B cell (primary cell): ENCODE measurements at regions not wholly inside any gene's neighbourhood (a gene's known extent, or its start where the extent isn't known, plus 50 kb on each side); places are given as distances from the start of the nearest gene placed in this dataset.
A peak's percentile ranks its signal among the peaks of the same experiment; 100 is the strongest.

ENCODE experiments used
- ATAC-seq: fragments of 200-7000 bp; cut with Tn5 transposase; one replicate; pipeline ENCODE4 v1.10.0; 2021; ENCODE audit warnings: low read depth, mild to moderate bottlenecking, moderate number of reproducible peaks, moderate library complexity
- CTCF ChIA-PET: fragments of 350-600 bp; sonication (Branson Sonifier 250); formaldehyde crosslinking; loops from one replicate; lab custom pipeline; 2021; ENCODE audit warnings: antibody characterized with exemption, inconsistent platforms; lab: Charles Lee
- POLR2A ChIA-PET: fragments of 350-600 bp; sonication (Branson Sonifier 250); formaldehyde crosslinking; loops from one replicate; lab custom pipeline; 2021; ENCODE audit warnings: antibody characterized with exemption; lab: Charles Lee
- DNase-seq: peaks from one replicate; pipeline ENCODE4 v3.0.0; 2013
- H2AFZ ChIP-seq: 2 replicates; pipeline ENCODE4 v1.6.1; 2012; ENCODE audit warnings: mild to moderate bottlenecking, low read depth, low read length; ENCODE audit not compliant: insufficient read depth, poor library complexity, severe bottlenecking
- H3K27ac ChIP-seq, 2 donors: 1 replicate in 1 of 2; 2 replicates in 1 of 2; pipeline ENCODE4 v1.5.1; 2012 to 2013; ENCODE audit warnings: low read length in 2 of 2, mild to moderate bottlenecking in 2 of 2, moderate library complexity in 1 of 2
- H3K27me3 ChIP-seq, 4 experiments: fragments of 200-600 bp in 1 of 4; sonication (generic) in 1 of 4; replicated peaks in 1 of 4; 1 replicate in 2 of 4; 2 replicates in 2 of 4; pipeline versions ENCODE4 v1.6.1 to v1.7.0; 2013 to 2016; ENCODE audit warnings: low read length in 3 of 4, mild to moderate bottlenecking in 2 of 4, mixed read lengths in 1 of 4, moderate library complexity in 1 of 4; ENCODE audit not compliant: insufficient read depth in 4 of 4, control insufficient read depth in 3 of 4; ENCODE audit errors: control extremely low read depth in 1 of 4
- H3K36me3 ChIP-seq, 2 experiments: replicated peaks in 1 of 2; 1 replicate in 1 of 2; 2 replicates in 1 of 2; pipeline versions ENCODE4 v1.6.1 to v1.7.1; 2013; ENCODE audit warnings: low read length in 1 of 2; ENCODE audit not compliant: insufficient read depth in 2 of 2, control insufficient read depth in 1 of 2; ENCODE audit errors: control extremely low read depth in 1 of 2, extremely low read depth in 1 of 2
- H3K4me1 ChIP-seq, 2 donors: fragments of 200-600 bp in 1 of 2; sonication (generic) in 1 of 2; 1 replicate in 1 of 2; 2 replicates in 1 of 2; pipeline versions ENCODE4 v1.5.1 to v1.6.1; 2013 to 2017; ENCODE audit warnings: low read length in 2 of 2; ENCODE audit not compliant: control insufficient read depth in 2 of 2, insufficient read depth in 2 of 2
- H3K4me2 ChIP-seq: replicated peaks from 2 replicates; pipeline ENCODE3; 2012; ENCODE audit warnings: mild to moderate bottlenecking, low read depth, low read length; ENCODE audit not compliant: poor library complexity, severe bottlenecking
- H3K4me3 ChIP-seq, 5 experiments: fragments of 200-600 bp in 1 of 5; sonication (generic) in 1 of 5; 1 replicate in 3 of 5; 2 replicates in 2 of 5; pipeline versions ENCODE4 v1.5.1 to v1.7.0; 2011 to 2016; ENCODE audit warnings: low read length in 4 of 5, mild to moderate bottlenecking in 4 of 5, low read depth in 2 of 5, control low read depth in 1 of 5, moderate library complexity in 1 of 5; ENCODE audit not compliant: insufficient read depth in 1 of 5; ENCODE audit errors: control extremely low read depth in 1 of 5, extremely low read depth in 1 of 5
- H3K79me2 ChIP-seq: fragments of 200-600 bp; sonication (generic); one replicate; pipeline ENCODE4 v1.6.0; 2016; ENCODE audit warnings: low read length; ENCODE audit not compliant: control insufficient read depth, insufficient read depth
- H3K9ac ChIP-seq: fragments of 200-600 bp; sonication (generic); 2 replicates; pipeline ENCODE4 v1.6.1; 2017; ENCODE audit warnings: mild to moderate bottlenecking, low read length, moderate library complexity
- H3K9me3 ChIP-seq, 3 donors: one replicate each; pipeline versions ENCODE4 v1.6.1 to v1.7.1; 2013; ENCODE audit warnings: low read length in 2 of 3; ENCODE audit not compliant: control insufficient read depth in 2 of 3, insufficient read depth in 1 of 3; ENCODE audit errors: control extremely low read depth in 1 of 3
- H4K20me1 ChIP-seq: 2 replicates; pipeline ENCODE4 v1.6.0; 2012; ENCODE audit warnings: mild to moderate bottlenecking, low read length; ENCODE audit not compliant: insufficient read depth, control insufficient read depth, poor library complexity, severe bottlenecking
- H3K27ac Mint-ChIP-seq: one replicate; pipeline ENCODE4 v1.8.0; 2021; ENCODE audit warnings: mixed read lengths
- H3K27me3 Mint-ChIP-seq: one replicate; pipeline ENCODE4 v1.8.0; 2021; ENCODE audit warnings: mixed read lengths
- H3K4me1 Mint-ChIP-seq: one replicate; pipeline ENCODE4 v1.8.0; 2021; ENCODE audit warnings: mixed read lengths
- H3K4me3 Mint-ChIP-seq: one replicate; pipeline ENCODE4 v1.8.0; 2021; ENCODE audit warnings: mixed read lengths
- H3K9me3 Mint-ChIP-seq: one replicate; pipeline ENCODE4 v1.8.0; 2022; ENCODE audit warnings: mixed read lengths; ENCODE audit not compliant: insufficient read depth
- CTCF ChIP-seq: fragments of 200-600 bp; IDR thresholded peaks from one replicate; pipeline ENCODE4 v1.8.0; 2022; ENCODE audit warnings: antibody characterized with exemption, mild to moderate bottlenecking
- EZH2 ChIP-seq: IDR thresholded peaks from 2 replicates; pipeline ENCODE4 v1.6.1; 2012; ENCODE audit warnings: borderline replicate concordance, low read depth, mild to moderate bottlenecking, moderate library complexity, low read length; ENCODE audit not compliant: insufficient read depth, poor library complexity, severe bottlenecking
- WGBS: methylation state at CpG from one replicate; pipeline ENCODE4 v1.1.5; 2013; ENCODE audit warnings: missing lambda C conversion rate; ENCODE audit not compliant: insufficient coverage; 5-methylcytosine and 5-hydroxymethylcytosine counted together
- intact Hi-C: fragments of 100-400 bp; cut with micrococcal nuclease; formaldehyde crosslinking; loops from one replicate; pipeline ENCODE4 v1.10.0; 2022

- no peak overlapping the region for H3K27ac ChIP-seq
- TF ChIP-seq CTCF (no peak), EZH2 (no peak)
- ChIA-PET POLR2A (no interaction called here), CTCF (no interaction called here)
- no peaks in the 10 kb centered on the region for H3K79me2 ChIP-seq
- peaks cover 3% of the 10 kb centered on the region for H3K4me1 Mint-ChIP-seq
- H3K27me3 Mint-ChIP-seq: peaks cover 17% of the 10 kb centered on the region
- WGBS: 20% methylated on average over 31 of the region's 34 CpGs
- H4K20me1 ChIP-seq: no peaks in the 10 kb centered on the region
- peak overlapping the region; percentile 19 for H3K4me2 ChIP-seq
- H3K27ac Mint-ChIP-seq: no peak overlapping the region
- H3K27me3 ChIP-seq: peaks cover 0 to 8% (median 3%) of the 10 kb centered on the region in 4 experiments
- peaks cover 0 to 3% (median 0%) of the 10 kb centered on the region in 3 donors for H3K9me3 ChIP-seq
- no peak overlapping the region for H3K4me3 ChIP-seq
- no peak overlapping the region for H3K4me3 Mint-ChIP-seq
- no peaks in the 10 kb centered on the region for H3K36me3 ChIP-seq
- intact Hi-C loops: loop anchor here (1.0 kb wide), 1 partner anchor 38 kb away; no protein-coding TSS in a partner anchor
- no peaks in the 10 kb centered on the region for H3K9me3 Mint-ChIP-seq
- peak; percentile 41 for ATAC-seq
- peak; percentile 28 for DNase-seq
- H3K9ac ChIP-seq: no peak overlapping the region
- H2AFZ ChIP-seq: no peak overlapping the region
- H3K4me1 ChIP-seq: peaks cover 0 to 8% of the 10 kb centered on the region in 2 donors
Observed at GRCh38 chr21:36542312-36543101, 62.6 kb upstream of the CLDN14 start.

- peaks cover 17% of the 10 kb centered on the region for H3K27me3 Mint-ChIP-seq
- H3K9me3 Mint-ChIP-seq: no peaks in the 10 kb centered on the region
- Histone ChIP-seq H3K4me2 (no peak overlapping the region), H3K9ac (no peak overlapping the region), H3K27me3 (peaks cover 0 to 8% (median 3%) of the 10 kb centered on the region in 4 experiments), H3K4me1 (peaks cover 0 to 8% of the 10 kb centered on the region in 2 donors), H3K4me3 (no peak overlapping the region), H3K36me3 (no peaks in the 10 kb centered on the region), H3K27ac (no peak overlapping the region), H2AFZ (no peak overlapping the region), H3K9me3 (peaks cover 0 to 3% (median 0%) of the 10 kb centered on the region in 3 donors), H4K20me1 (no peaks in the 10 kb centered on the region), H3K79me2 (no peaks in the 10 kb centered on the region)
- 90% methylated on average over 3 of the region's 4 CpGs for WGBS
- intact Hi-C loops: no loop called here
- H3K4me3 Mint-ChIP-seq: no peak overlapping the region
- ChIA-PET POLR2A (no interaction called here), CTCF (no interaction called here)
- TF ChIP-seq EZH2 (no peak), CTCF (no peak)
- H3K27ac Mint-ChIP-seq: no peak overlapping the region
- ATAC-seq (no peak), DNase-seq (no peak)
- H3K4me1 Mint-ChIP-seq: peaks cover 3% of the 10 kb centered on the region
Observed at GRCh38 chr21:36543924-36544323, 64.0 kb upstream of the CLDN14 start.
